WTC11 (cell line): ENCODE measurements at regions not wholly inside any gene's neighbourhood (a gene's known extent, or its start where the extent isn't known, plus 50 kb on each side); places are given as distances from the start of the nearest gene placed in this dataset.
"Not testable (repeated sequence)": the region's sequence is repeated elsewhere in the genome, so short reads cannot be mapped to it uniquely, and the experiment has no call there.

Experiments
- ATAC-seq: fragments of 200-7000 bp; cut with Tn5 transposase; 2 replicates; pipeline ENCODE4 v1.10.0; 2021; ENCODE audit warnings: mild to moderate bottlenecking, moderate library complexity
- CTCF ChIA-PET: fragments of 300-600 bp; sonication (Branson Sonifier 250); formaldehyde crosslinking; loops from one replicate; lab custom pipeline; 2021; ENCODE audit warnings: antibody characterized with exemption; lab: Charles Lee
- POLR2A ChIA-PET: fragments of 350-600 bp; sonication (Branson Sonifier 250); formaldehyde crosslinking; loops from one replicate; lab custom pipeline; 2021; ENCODE audit warnings: antibody characterized with exemption; lab: Charles Lee
- DNase-seq: peaks from one replicate; pipeline ENCODE4 v3.0.0; 2021; ENCODE audit warnings: low spot score
- H3K27ac Mint-ChIP-seq: 2 replicates; pipeline ENCODE4 v1.8.0; 2021; ENCODE audit warnings: mixed read lengths
- H3K27me3 Mint-ChIP-seq: 2 replicates; pipeline ENCODE4 v1.8.0; 2021; ENCODE audit warnings: low read depth, mild to moderate bottlenecking, moderate library complexity, mixed read lengths
- H3K36me3 Mint-ChIP-seq: 2 replicates; pipeline ENCODE4 v1.8.0; 2021; ENCODE audit warnings: mixed read lengths
- H3K4me1 Mint-ChIP-seq: 2 replicates; pipeline ENCODE4 v1.8.0; 2022; ENCODE audit warnings: mixed read lengths
- H3K4me3 Mint-ChIP-seq: 2 replicates; pipeline ENCODE4 v1.8.0; 2021; ENCODE audit warnings: mild to moderate bottlenecking, moderate library complexity, mixed read lengths
- H3K9me3 Mint-ChIP-seq: 2 replicates; pipeline ENCODE4 v1.8.0; 2021; ENCODE audit warnings: mixed read lengths
- AR ChIP-seq: fragments of 250-450 bp; sonication (Bioruptor Pico); IDR thresholded peaks from 2 replicates; pipeline ENCODE4 v1.9.0; 2021; ENCODE audit warnings: mild to moderate bottlenecking
- CREB1 ChIP-seq: sonication (generic); formaldehyde crosslinking; IDR thresholded peaks from 2 replicates; pipeline ENCODE4 v1.8.0; 2023; ENCODE audit warnings: mild to moderate bottlenecking, missing genetic modification reagents
- CREM ChIP-seq: sonication (generic); formaldehyde crosslinking; IDR thresholded peaks from 2 replicates; pipeline ENCODE4 v1.8.1; 2022; ENCODE audit warnings: mild to moderate bottlenecking, missing genetic modification reagents, moderate library complexity
- E2F4 ChIP-seq: sonication (generic); formaldehyde crosslinking; IDR thresholded peaks from 2 replicates; pipeline ENCODE4 v1.8.1; 2022; ENCODE audit warnings: low read depth, mild to moderate bottlenecking, moderate library complexity, missing genetic modification reagents, borderline replicate concordance
- ELF4 ChIP-seq: sonication (generic); formaldehyde crosslinking; IDR thresholded peaks from 2 replicates; pipeline ENCODE4 v1.8.1; 2022; ENCODE audit warnings: low read depth, mild to moderate bottlenecking, moderate library complexity, missing genetic modification reagents
- ETV6 ChIP-seq: sonication (generic); formaldehyde crosslinking; IDR thresholded peaks from 2 replicates; pipeline ENCODE4 v1.8.1; 2022; ENCODE audit warnings: mild to moderate bottlenecking, missing genetic modification reagents
- FOXK1 ChIP-seq: sonication (generic); formaldehyde crosslinking; IDR thresholded peaks from 2 replicates; pipeline ENCODE4 v1.8.0; 2022; ENCODE audit warnings: mild to moderate bottlenecking, moderate library complexity, missing genetic modification reagents
- FOXP4 ChIP-seq: sonication (generic); formaldehyde crosslinking; IDR thresholded peaks from 2 replicates; pipeline ENCODE4 v1.8.0; 2022; ENCODE audit warnings: mild to moderate bottlenecking, missing genetic modification reagents
- HMGA2 ChIP-seq: fragments of 250-450 bp; sonication (Bioruptor Pico); IDR thresholded peaks from 2 replicates; pipeline ENCODE4 v1.4.0; 2021; ENCODE audit warnings: mild to moderate bottlenecking, moderate library complexity
- OVOL2 ChIP-seq: fragments of 250-450 bp; sonication (Bioruptor Pico); IDR thresholded peaks from 2 replicates; pipeline ENCODE4 v1.9.0; 2021; ENCODE audit warnings: mild to moderate bottlenecking, borderline replicate concordance
- PRRX2 ChIP-seq: fragments of 250-450 bp; sonication (Bioruptor Pico); IDR thresholded peaks from 2 replicates; pipeline ENCODE4 v1.8.0; 2021; ENCODE audit warnings: mild to moderate bottlenecking
- RELA ChIP-seq: sonication (generic); formaldehyde crosslinking; IDR thresholded peaks from 2 replicates; pipeline ENCODE4 v1.8.1; 2022; ENCODE audit warnings: missing genetic modification reagents, mild to moderate bottlenecking, borderline replicate concordance
- SP1 ChIP-seq: sonication (generic); formaldehyde crosslinking; conservative IDR thresholded peaks from 2 replicates; pipeline ENCODE4 v1.8.1; 2022; ENCODE audit warnings: missing genetic modification reagents
- TEAD1 ChIP-seq: sonication (generic); formaldehyde crosslinking; IDR thresholded peaks from 2 replicates; pipeline ENCODE4 v1.8.0; 2022; ENCODE audit warnings: mild to moderate bottlenecking, missing genetic modification reagents
- ZNF219 ChIP-seq: sonication (generic); formaldehyde crosslinking; IDR thresholded peaks from 2 replicates; pipeline ENCODE4 v1.8.0; 2023; ENCODE audit warnings: missing genetic modification reagents, mild to moderate bottlenecking, borderline replicate concordance

GRCh38 chr1:72987871-72988270 lies 705.5 kb upstream of the NEGR1 start:
- peak; percentile 48; the same call in 1 of the 2 replicates for TF ChIP-seq FOXK1 (CRISPR knock-in tag)
- TF ChIP-seq FOXP4 (CRISPR knock-in tag) = peak; percentile 24; the same call in 1 of the 2 replicates
- TF ChIP-seq TEAD1 = peak; percentile 88; the same call in 1 of the 2 replicates
- 0 out of 2 replicates have a peak, but pooled peaks have one; percentile 20 for TF ChIP-seq ETV6 (CRISPR knock-in tag)
- peaks cover 47% of the 10 kb centered on the region for H3K36me3 Mint-ChIP-seq
- ATAC-seq, POLR2A ChIA-PET, CTCF ChIA-PET, DNase-seq, H3K27me3 Mint-ChIP-seq: not testable (repeated sequence)
- peaks cover 70% of the 10 kb centered on the region for H3K4me1 Mint-ChIP-seq
- H3K27ac Mint-ChIP-seq = peak overlapping the region; percentile 93
- H3K9me3 Mint-ChIP-seq = peaks cover 30% of the 10 kb centered on the region
- H3K4me3 Mint-ChIP-seq = peak overlapping the region; percentile 22

GRCh38 chr1:72986591-72987290 lies 704.4 kb upstream of the NEGR1 start:
- peaks cover 74% of the 10 kb centered on the region for H3K4me1 Mint-ChIP-seq

GRCh38 chr1:72985024-72985423 lies 702.7 kb upstream of the NEGR1 start:
- H3K27me3 Mint-ChIP-seq, CTCF ChIA-PET, POLR2A ChIA-PET, ATAC-seq, DNase-seq: not testable (repeated sequence)
- Mint-ChIP-seq H3K4me1 (peaks cover 88% of the 10 kb centered on the region), H3K4me3 (peak overlapping the region; percentile 66), H3K9me3 (peaks cover 13% of the 10 kb centered on the region), H3K27ac (peak overlapping the region; percentile 95), H3K36me3 (peaks cover 34% of the 10 kb centered on the region)

More at GRCh38 chr1:72986591-72987290, 704.4 kb upstream of the NEGR1 start:
- peak overlapping the region; percentile 93 for H3K27ac Mint-ChIP-seq
- H3K27me3 Mint-ChIP-seq = peaks cover 4% of the 10 kb centered on the region; the same call in 1 of the 2 replicates
- POLR2A ChIA-PET = interaction anchor here (0.6 kb wide), 1 partner anchor 445 kb away, joined by 3 read pairs; no protein-coding TSS in a partner anchor
- H3K9me3 Mint-ChIP-seq = peaks cover 22% of the 10 kb centered on the region
- TF ChIP-seq FOXP4 (CRISPR knock-in tag) = no peak
- no peak for TF ChIP-seq CREM (CRISPR knock-in tag)
- TF ChIP-seq E2F4 (CRISPR knock-in tag) = no peak
- TF ChIP-seq, all 79 proteins: peak for 0
- peak; percentile 68 for ATAC-seq
- CTCF ChIA-PET = no interaction called here
- H3K4me3 Mint-ChIP-seq = peak overlapping the region; percentile 22; the same call in 1 of the 2 replicates
- peaks cover 40% of the 10 kb centered on the region for H3K36me3 Mint-ChIP-seq
- DNase-seq = no peak

GRCh38 chr1:72983011-72983410 lies 700.7 kb upstream of the NEGR1 start:
- H3K27me3 Mint-ChIP-seq, POLR2A ChIA-PET, DNase-seq, ATAC-seq, CTCF ChIA-PET: not testable (repeated sequence)
- Mint-ChIP-seq H3K36me3 (peaks cover 46% of the 10 kb centered on the region), H3K4me3 (peak overlapping the region; percentile 66), H3K27ac (peak overlapping the region; percentile 36; the same call in 1 of the 2 replicates), H3K9me3 (peaks cover 27% of the 10 kb centered on the region), H3K4me1 (peaks cover 75% of the 10 kb centered on the region)

GRCh38 chr1:72969461-72969860 lies 687.1 kb upstream of the NEGR1 start:
- DNase-seq (no peak), ATAC-seq (no peak)
- H3K36me3 Mint-ChIP-seq = peaks cover 17% of the 10 kb centered on the region
- ChIA-PET CTCF (no interaction called here), POLR2A (no interaction called here)
- H3K4me3 Mint-ChIP-seq = no peak overlapping the region
- no peaks in the 10 kb centered on the region for H3K27me3 Mint-ChIP-seq
- H3K9me3 Mint-ChIP-seq = peaks cover 17% of the 10 kb centered on the region
- H3K27ac Mint-ChIP-seq = no peak overlapping the region
- H3K4me1 Mint-ChIP-seq = peaks cover 29% of the 10 kb centered on the region
- no peak for TF ChIP-seq ZNF219 (CRISPR knock-in tag)
- no peak for TF ChIP-seq RELA (CRISPR knock-in tag)
- TF ChIP-seq PRRX2 (CRISPR knock-in tag) = no peak
- TF ChIP-seq ELF4 (CRISPR knock-in tag) = no peak
- TF ChIP-seq CREB1 (CRISPR knock-in tag) = no peak
- TF ChIP-seq SP1 = no peak
- no peak for TF ChIP-seq OVOL2 (CRISPR knock-in tag)
- no peak for TF ChIP-seq HMGA2 (CRISPR knock-in tag)
- no peak for TF ChIP-seq AR (CRISPR knock-in tag)
